Left ventricle myocardium inferior (tissue), 1 donor: ENCODE measurements at regions not wholly inside any gene's neighbourhood (a gene's known extent, or its start where the extent isn't known, plus 50 kb on each side); places are given as distances from the start of the nearest gene placed in this dataset.
"Not testable (repeated sequence)": the region's sequence is repeated elsewhere in the genome, so short reads cannot be mapped to it uniquely, and the experiment has no call there.

Source experiments
- DNase-seq: peaks from one replicate; pipeline ENCODE4 v3.0.0-alpha.2; 2020
- H3K27ac ChIP-seq: fragments of 200-600 bp; replicated peaks from 2 replicates; pipeline ENCODE4 v1.8.0; 2021
- H3K27me3 ChIP-seq: fragments of 200-600 bp; 2 replicates; pipeline ENCODE4 v1.8.0; 2021; ENCODE audit warnings: low read depth
- H3K36me3 ChIP-seq: fragments of 200-600 bp; 2 replicates; pipeline ENCODE4 v1.8.0; 2021
- H3K4me1 ChIP-seq: fragments of 200-600 bp; 2 replicates; pipeline ENCODE4 v1.8.0; 2021
- H3K4me3 ChIP-seq: fragments of 200-600 bp; 2 replicates; pipeline ENCODE4 v1.8.0; 2021; ENCODE audit warnings: mild to moderate bottlenecking, moderate library complexity
- H3K9me3 ChIP-seq: fragments of 200-600 bp; replicated peaks from 2 replicates; pipeline ENCODE4 v1.8.0; 2021
- CTCF ChIP-seq: fragments of 200-600 bp; IDR thresholded peaks from 2 replicates; pipeline ENCODE4 v1.8.0; 2021; ENCODE audit warnings: antibody characterized with exemption, mild to moderate bottlenecking, borderline replicate concordance
- intact Hi-C: fragments of 100-400 bp; cut with micrococcal nuclease; formaldehyde crosslinking; loops from one replicate; pipeline ENCODE4 v1.11.0; 2022
- donor health status: DM: no; HTN: yes; CAD: no; lungs with severe emphysema.

- Histone ChIP-seq H3K27me3 (no peaks in the 10 kb centered on the region), H3K27ac (no peak overlapping the region), H3K4me1 (peaks cover 17% of the 10 kb centered on the region), H3K9me3 (no peaks in the 10 kb centered on the region), H3K4me3 (no peak overlapping the region), H3K36me3 (no peaks in the 10 kb centered on the region)
- intact Hi-C loops = no loop called here
- no peak for TF ChIP-seq CTCF
- DNase-seq = no peak
These were observed 754.6 kb upstream of the AGA start for GRCh38 chr4:178196751-178197374.

DNA sequence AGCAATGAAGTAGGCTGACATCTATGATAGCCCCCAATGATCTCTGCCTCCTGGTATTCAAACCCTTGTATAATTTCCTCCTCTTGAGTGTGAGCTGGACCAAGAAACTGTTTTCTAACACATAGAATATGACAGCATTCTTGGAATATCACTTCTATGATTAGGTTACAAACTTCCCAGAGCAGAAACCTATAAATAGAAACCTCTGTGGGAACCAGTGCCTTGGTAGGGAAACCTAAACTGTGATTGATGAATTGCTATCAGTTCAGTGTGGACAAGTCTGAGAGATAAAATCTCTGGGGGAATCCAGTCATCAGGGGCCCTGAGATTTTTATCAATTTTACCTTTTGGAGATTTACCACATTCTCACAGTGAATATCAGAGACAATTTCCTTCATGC lies 756.5 kb upstream of the AGA start:
- intact Hi-C loops = no loop called here
- no peak for TF ChIP-seq CTCF
- no peak for DNase-seq
- H3K4me1 ChIP-seq = peaks cover 17% of the 10 kb centered on the region
- H3K9me3 ChIP-seq = peaks cover 5% of the 10 kb centered on the region
- H3K36me3 ChIP-seq = no peaks in the 10 kb centered on the region
- H3K27me3 ChIP-seq = no peaks in the 10 kb centered on the region
- no peak overlapping the region for H3K27ac ChIP-seq
- H3K4me3 ChIP-seq = no peak overlapping the region

DNA sequence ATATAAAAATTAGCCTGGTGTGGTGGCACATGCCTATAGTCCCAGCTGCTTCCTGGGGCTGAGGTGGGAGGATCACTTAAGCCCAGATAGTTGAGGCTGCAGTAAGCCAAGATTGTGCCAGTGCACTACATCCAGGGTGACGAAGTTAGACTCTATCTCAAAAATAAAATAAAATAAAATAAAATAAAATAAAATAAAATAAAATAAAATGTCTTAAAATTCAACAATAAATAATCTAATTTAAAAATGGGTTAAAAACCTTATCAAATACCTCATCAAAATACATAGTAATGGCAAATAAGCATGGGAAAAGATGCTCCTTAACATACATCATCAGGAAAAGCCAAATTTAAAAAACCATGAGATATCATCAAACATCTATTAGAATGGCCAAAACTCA lies 760.2 kb upstream of the AGA start:
- intact Hi-C loops = no loop called here
- H3K4me3 ChIP-seq = no peak overlapping the region
- DNase-seq = no peak
- peaks cover 15% of the 10 kb centered on the region for H3K9me3 ChIP-seq
- H3K27me3 ChIP-seq = no peaks in the 10 kb centered on the region
- H3K27ac ChIP-seq = no peak overlapping the region
- H3K4me1 ChIP-seq = peaks cover 17% of the 10 kb centered on the region
- no peak for TF ChIP-seq CTCF
- no peaks in the 10 kb centered on the region for H3K36me3 ChIP-seq

- TF ChIP-seq CTCF = no peak
- intact Hi-C loops = no loop called here
These were observed 763.6 kb upstream of the AGA start for GRCh38 chr4:178205826-178206225.

DNA sequence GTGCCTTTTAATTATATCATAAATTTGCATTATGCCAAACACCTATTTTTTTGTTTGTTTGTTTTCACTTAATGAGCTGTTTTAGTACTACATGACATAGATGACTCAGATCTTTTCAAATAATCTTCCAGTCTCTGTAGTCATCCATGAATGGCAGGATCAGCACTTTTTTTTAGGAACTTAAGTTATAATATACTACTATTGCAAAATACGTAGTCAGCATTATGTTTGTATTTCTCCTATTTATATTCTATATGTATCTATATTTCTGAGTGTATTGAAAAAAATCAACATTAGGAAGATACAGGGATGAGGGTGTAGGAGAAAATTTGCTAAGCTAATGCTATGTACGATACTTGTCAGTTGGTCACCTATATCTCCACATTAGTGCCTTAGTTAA lies 773.1 kb upstream of the AGA start:
- no peak overlapping the region for H3K27ac ChIP-seq
- TF ChIP-seq CTCF = no peak
- DNase-seq = no peak

More at GRCh38 chr4:178205826-178206225, 763.6 kb upstream of the AGA start:
- Histone ChIP-seq H3K4me1 (no peaks in the 10 kb centered on the region), H3K36me3 (no peaks in the 10 kb centered on the region), H3K4me3 (no peak overlapping the region), H3K27ac (no peak overlapping the region), H3K9me3 (peaks cover 15% of the 10 kb centered on the region), H3K27me3 (no peaks in the 10 kb centered on the region)
- no peak for DNase-seq

GRCh38 chr4:178215763-178216162 lies 773.5 kb upstream of the AGA start:
- H3K9me3 ChIP-seq = no peaks in the 10 kb centered on the region
- TF ChIP-seq CTCF = no peak
- no peaks in the 10 kb centered on the region for H3K27me3 ChIP-seq
- no peak overlapping the region for H3K4me3 ChIP-seq
- no peak for DNase-seq
- no peaks in the 10 kb centered on the region for H3K36me3 ChIP-seq
- H3K4me1 ChIP-seq = no peaks in the 10 kb centered on the region
- no peak overlapping the region for H3K27ac ChIP-seq
- intact Hi-C loops = no loop called here

More for the DNA sequence above, 773.1 kb upstream of the AGA start:
- intact Hi-C loops = no loop called here
- Histone ChIP-seq H3K4me3 (no peak overlapping the region), H3K9me3 (no peaks in the 10 kb centered on the region), H3K27me3 (no peaks in the 10 kb centered on the region), H3K4me1 (no peaks in the 10 kb centered on the region), H3K36me3 (no peaks in the 10 kb centered on the region)

DNA sequence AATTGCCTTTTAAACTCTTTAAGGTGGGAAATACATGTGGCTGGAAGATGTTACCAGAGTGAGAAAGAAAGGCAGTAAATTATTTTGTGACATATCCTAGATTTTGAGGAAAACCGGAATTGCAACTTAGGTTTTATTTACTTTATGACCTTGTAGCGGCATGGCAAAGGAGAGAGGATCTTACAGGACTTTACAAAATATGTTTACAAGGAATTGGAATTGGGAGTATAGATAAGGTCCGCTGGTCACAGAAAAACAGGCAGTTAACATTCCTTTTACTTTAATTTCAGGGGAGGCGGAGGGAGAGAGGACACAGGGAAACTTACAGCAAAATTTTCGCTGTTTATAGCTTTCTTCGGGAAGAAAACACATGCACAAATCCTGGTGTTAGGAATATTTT lies 784.2 kb upstream of the AGA start:
- H3K27me3 ChIP-seq, DNase-seq, H3K36me3 ChIP-seq, intact Hi-C loops, H3K4me1 ChIP-seq, H3K27ac ChIP-seq, H3K4me3 ChIP-seq: not testable (repeated sequence)
- peaks cover 16% of the 10 kb centered on the region for H3K9me3 ChIP-seq
